HCT116 (cell line): ENCODE measurements at regions not wholly inside any gene's neighbourhood (a gene's known extent, or its start where the extent isn't known, plus 50 kb on each side); places are given as distances from the start of the nearest gene placed in this dataset.

ENCODE experiments used
- ATAC-seq: fragments of 200-7000 bp; cut with Tn5 transposase; 2 replicates; pipeline ENCODE4 v1.9.1; 2020; ENCODE audit warnings: mild to moderate bottlenecking, moderate library complexity
- BruUV-seq: library from RNA; stranded (reverse); fragments of 400-500 nt; replicated peaks from 2 replicates; lab custom pipeline; 2021; lab: Mats Ljungman, UMichigan
- CTCF ChIA-PET: fragments of 300-600 bp; sonication (Branson Sonifier 250); formaldehyde crosslinking; loops from one replicate; lab custom pipeline; 2021; ENCODE audit warnings: antibody characterized with exemption; lab: Charles Lee
- POLR2A ChIA-PET: fragments of 300-600, 350-600 bp; sonication (Branson Sonifier 250); formaldehyde crosslinking; loops from one replicate; lab custom pipeline; 2021; ENCODE audit warnings: antibody characterized with exemption; lab: Charles Lee
- RAD21 ChIA-PET, 2 experiments: fragments of 300-600 bp; sonication (Branson Sonifier 250); formaldehyde crosslinking; loops; one replicate each; lab custom pipeline; 2023; ENCODE audit warnings: low total read pairs in 2 of 2; ENCODE audit not compliant: uncharacterized antibody in 2 of 2, unreplicated experiment in 2 of 2, low non-redundant PET in 1 of 2; lab: Charles Lee
- DNase-seq: peaks from one replicate; pipeline ENCODE4 v3.0.0-alpha.2; 2010; ENCODE audit warnings: low read depth, low spot score
- H2AFZ ChIP-seq: fragments of 200-600 bp; shearing (Covaris generic), sonication (generic); 2 replicates; pipeline ENCODE4 v1.6.1; 2017; ENCODE audit warnings: low read depth, mixed run types, mixed read lengths, antibody characterized with exemption, low read length; ENCODE audit not compliant: poor library complexity, severe bottlenecking
- H3K27ac ChIP-seq: 2 replicates; pipeline ENCODE4 v1.5.1; 2012; ENCODE audit warnings: low read depth, low read length
- H3K27me3 ChIP-seq: fragments of 200-600 bp; sonication (generic); 2 replicates; pipeline ENCODE4 v1.6.1; 2016; ENCODE audit warnings: mixed run types, low read length, mixed read lengths; ENCODE audit not compliant: insufficient read depth
- H3K36me3 ChIP-seq, 2 experiments: fragments of 200-500 bp in 1 of 2; fragments of 200-600 bp in 1 of 2; sonication (Bioruptor generic) in 1 of 2; sonication (generic) in 1 of 2; 2 replicates each; pipeline versions ENCODE4 v1.5.1 to v1.6.1; 2014 to 2016; ENCODE audit warnings: low read length in 2 of 2, inconsistent platforms in 1 of 2, mixed read lengths in 1 of 2, mixed run types in 1 of 2; ENCODE audit not compliant: insufficient read depth in 2 of 2, control insufficient read depth in 1 of 2
- H3K4me1 ChIP-seq, 2 experiments: fragments of 200-600 bp in 1 of 2; sonication (generic) in 1 of 2; 2 replicates each; pipeline versions ENCODE4 v1.5.1 to v1.6.1; 2012 to 2017; ENCODE audit warnings: low read length in 2 of 2, inconsistent platforms in 1 of 2, mild to moderate bottlenecking in 1 of 2, mixed read lengths in 1 of 2, mixed run types in 1 of 2, moderate library complexity in 1 of 2; ENCODE audit not compliant: insufficient read depth in 2 of 2, control insufficient read depth in 1 of 2
- H3K4me2 ChIP-seq: fragments of 200-600 bp; sonication (generic); 2 replicates; pipeline ENCODE4 v1.6.1; 2017; ENCODE audit warnings: mixed run types, low read length, mixed read lengths
- H3K4me3 ChIP-seq, 2 experiments: fragments of 200-600 bp in 1 of 2; sonication (generic) in 1 of 2; replicated peaks in 1 of 2; 2 replicates each; pipeline ENCODE4 v1.5.1; 2011 to 2016; ENCODE audit warnings: low read length in 2 of 2, control low read depth in 1 of 2, low read depth in 1 of 2, mild to moderate bottlenecking in 1 of 2, mixed read lengths in 1 of 2, mixed run types in 1 of 2
- H3K79me2 ChIP-seq: fragments of 200-600 bp; sonication (generic); 2 replicates; pipeline ENCODE4 v1.6.1; 2017; ENCODE audit warnings: mild to moderate bottlenecking, mixed run types, low read length, moderate library complexity, mixed read lengths; ENCODE audit not compliant: insufficient read depth
- H3K9ac ChIP-seq: fragments of 200-600 bp; sonication (generic); 2 replicates; pipeline ENCODE4 v1.6.1; 2016; ENCODE audit warnings: low read length, mixed read lengths
- H3K9me2 ChIP-seq: fragments of 200-600 bp; sonication (generic), shearing (Covaris generic); 2 replicates; pipeline ENCODE4 v1.6.1; 2017; ENCODE audit warnings: mixed run types, mild to moderate bottlenecking, moderate library complexity; ENCODE audit not compliant: insufficient read depth
- H3K9me3 ChIP-seq, 2 experiments: fragments of 200-500 bp in 1 of 2; fragments of 200-600 bp in 1 of 2; sonication (Bioruptor generic) in 1 of 2; sonication (generic) in 1 of 2; 2 replicates each; pipeline ENCODE4 v1.6.1; 2014 to 2017; ENCODE audit warnings: low read length in 2 of 2, mixed read lengths in 2 of 2, inconsistent platforms in 1 of 2, low read depth in 1 of 2, mild to moderate bottlenecking in 1 of 2, mixed run types in 1 of 2, moderate library complexity in 1 of 2; ENCODE audit not compliant: control insufficient read depth in 1 of 2, insufficient read depth in 1 of 2
- H4K20me1 ChIP-seq: fragments of 200-600 bp; sonication (generic), shearing (Covaris generic); 2 replicates; pipeline ENCODE4 v1.6.1; 2017; ENCODE audit warnings: mixed run types, mild to moderate bottlenecking, moderate library complexity; ENCODE audit not compliant: insufficient read depth
- CBX3 ChIP-seq: IDR thresholded peaks from 2 replicates; pipeline ENCODE4 v1.6.1; 2012; ENCODE audit warnings: low read depth
- CEBPB ChIP-seq: IDR thresholded peaks from 2 replicates; pipeline ENCODE4 v1.6.1; 2012; ENCODE audit warnings: low read depth
- ELF1 ChIP-seq: IDR thresholded peaks from 2 replicates; pipeline ENCODE4 v1.6.1; 2012; ENCODE audit warnings: low read depth, borderline replicate concordance
- EZH2 ChIP-seq: fragments of 200-600 bp; sonication (generic); IDR thresholded peaks from 2 replicates; pipeline ENCODE4 v1.6.1; 2017; ENCODE audit warnings: antibody characterized with exemption, mixed run types
- JUND ChIP-seq: IDR thresholded peaks from 2 replicates; pipeline ENCODE4 v1.6.1; 2012
- MAX ChIP-seq: IDR thresholded peaks from 2 replicates; pipeline ENCODE4 v1.6.1; 2012
- POLR2A ChIP-seq: IDR thresholded peaks from 2 replicates; pipeline ENCODE4 v1.7.0; 2011; ENCODE audit warnings: borderline replicate concordance; ENCODE audit not compliant: insufficient read depth, insufficient read length; ENCODE audit errors: extremely low read depth
- POLR2AphosphoS5 ChIP-seq: IDR thresholded peaks from 2 replicates; pipeline ENCODE4 v1.6.1; 2011; ENCODE audit warnings: mild to moderate bottlenecking, low read depth, low read length, moderate library complexity
- RAD21 ChIP-seq: IDR thresholded peaks from 2 replicates; pipeline ENCODE4 v1.6.1; 2012; ENCODE audit warnings: low read depth, mild to moderate bottlenecking
- REST ChIP-seq: IDR thresholded peaks from 2 replicates; pipeline ENCODE4 v1.6.1; 2012; ENCODE audit warnings: low read depth
- ZFX ChIP-seq: fragments of 450-650 bp; IDR thresholded peaks from 2 replicates; pipeline ENCODE4 v1.6.1; 2017
- ZNF274 ChIP-seq: fragments of 200-500 bp; sonication (Bioruptor generic); IDR thresholded peaks from 2 replicates; pipeline ENCODE4 v1.6.1; 2014; ENCODE audit warnings: mild to moderate bottlenecking, low read depth, low read length, inconsistent platforms
- intact Hi-C: fragments of 100-400 bp; cut with micrococcal nuclease; formaldehyde crosslinking; loops from 2 replicates; pipeline ENCODE4 v1.10.0; 2022
- TF ChIP-seq, protein P1 (sequence below): IDR thresholded peaks from 2 replicates; pipeline ENCODE4 v1.6.1; 2012
- TF ChIP-seq, protein P2 (sequence below): IDR thresholded peaks from 2 replicates; pipeline ENCODE4 v1.6.1; 2011; ENCODE audit warnings: mild to moderate bottlenecking, low read length, moderate library complexity; ENCODE audit not compliant: insufficient replicate concordance; ENCODE audit errors: extremely low read depth

DNA sequence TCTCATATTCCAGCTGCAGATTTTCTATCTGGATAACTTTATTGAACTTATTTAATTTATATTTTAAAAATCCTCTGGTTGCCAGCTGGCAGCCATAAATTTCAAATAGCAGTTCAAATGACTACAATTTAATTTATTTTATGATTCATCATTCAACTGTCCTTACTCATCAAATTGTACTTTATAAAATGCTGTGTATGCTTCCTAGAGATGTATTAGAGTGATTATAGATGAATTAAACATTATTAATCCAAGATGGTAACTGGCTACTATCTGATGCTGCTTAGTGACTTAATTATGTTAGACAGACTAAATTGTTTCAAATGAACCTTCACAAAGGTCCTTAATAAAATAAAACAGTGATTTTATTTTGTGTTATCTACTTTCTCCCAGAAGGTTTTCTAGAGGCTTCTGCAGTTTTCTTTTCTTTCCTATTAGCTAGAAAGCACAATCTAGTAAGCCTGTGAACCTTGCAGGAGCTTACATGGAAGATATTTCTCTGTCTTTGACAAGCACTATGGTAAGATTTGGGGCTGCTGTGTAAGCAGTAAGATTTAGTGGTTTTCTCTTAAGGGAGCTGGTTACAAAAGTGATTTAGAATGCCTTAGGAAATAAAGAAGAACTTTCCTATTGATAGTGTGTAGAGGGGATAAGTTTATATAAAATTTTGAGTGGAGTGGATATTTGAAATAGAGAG lies 322.3 kb downstream of the FSIP2 start:
- no peaks in the 10 kb centered on the region for H3K9me3 ChIP-seq
- TF ChIP-seq RAD21, result no peak
- no peak for TF ChIP-seq CBX3
- no peak for TF ChIP-seq POLR2A
- no peak for TF ChIP-seq REST
- TF ChIP-seq, all 23 proteins: peak for 0
- no TSS peak for BruUV-seq
- RAD21 ChIA-PET, result no interaction called here
- Histone ChIP-seq H3K27ac (no peak overlapping the region), H3K4me3 (no peak overlapping the region), H3K9me2 (no peaks in the 10 kb centered on the region), H4K20me1 (no peaks in the 10 kb centered on the region), H3K79me2 (no peaks in the 10 kb centered on the region), H3K9ac (no peak overlapping the region), H2AFZ (no peak overlapping the region), H3K4me2 (no peak overlapping the region), H3K4me1 (no peaks in the 10 kb centered on the region), H3K36me3 (no peaks in the 10 kb centered on the region), H3K27me3 (no peaks in the 10 kb centered on the region)
- POLR2A ChIA-PET, result no interaction called here
- DNase-seq (no peak), ATAC-seq (no peak)
- intact Hi-C loops, result no loop called here
- CTCF ChIA-PET, result no interaction called here

GRCh38 chr2:186064507-186064906 lies 325.9 kb downstream of the FSIP2 start:
- Histone ChIP-seq H3K27ac (no peak overlapping the region), H3K36me3 (no peaks in the 10 kb centered on the region), H3K27me3 (no peaks in the 10 kb centered on the region), H3K9ac (no peak overlapping the region), H4K20me1 (no peaks in the 10 kb centered on the region), H2AFZ (no peak overlapping the region), H3K9me2 (no peaks in the 10 kb centered on the region), H3K79me2 (no peaks in the 10 kb centered on the region), H3K9me3 (no peaks in the 10 kb centered on the region), H3K4me2 (no peak overlapping the region), H3K4me3 (no peak overlapping the region), H3K4me1 (no peaks in the 10 kb centered on the region)
- intact Hi-C loops, result no loop called here
- DNase-seq (no peak), ATAC-seq (no peak)
- no TSS peak for BruUV-seq
- CTCF ChIA-PET, result no interaction called here
- RAD21 ChIA-PET, result no interaction called here
- POLR2A ChIA-PET, result no interaction called here
- TF ChIP-seq JUND (no peak), POLR2AphosphoS5 (no peak), CEBPB (no peak), ELF1 (no peak), ZNF274 (no peak), ZFX (no peak), MAX (no peak), EZH2 (no peak), POLR2A (no peak)
- TF ChIP-seq, protein P1, sequence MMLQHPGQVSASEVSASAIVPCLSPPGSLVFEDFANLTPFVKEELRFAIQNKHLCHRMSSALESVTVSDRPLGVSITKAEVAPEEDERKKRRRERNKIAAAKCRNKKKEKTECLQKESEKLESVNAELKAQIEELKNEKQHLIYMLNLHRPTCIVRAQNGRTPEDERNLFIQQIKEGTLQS, result no peak
- TF ChIP-seq, protein P2, sequence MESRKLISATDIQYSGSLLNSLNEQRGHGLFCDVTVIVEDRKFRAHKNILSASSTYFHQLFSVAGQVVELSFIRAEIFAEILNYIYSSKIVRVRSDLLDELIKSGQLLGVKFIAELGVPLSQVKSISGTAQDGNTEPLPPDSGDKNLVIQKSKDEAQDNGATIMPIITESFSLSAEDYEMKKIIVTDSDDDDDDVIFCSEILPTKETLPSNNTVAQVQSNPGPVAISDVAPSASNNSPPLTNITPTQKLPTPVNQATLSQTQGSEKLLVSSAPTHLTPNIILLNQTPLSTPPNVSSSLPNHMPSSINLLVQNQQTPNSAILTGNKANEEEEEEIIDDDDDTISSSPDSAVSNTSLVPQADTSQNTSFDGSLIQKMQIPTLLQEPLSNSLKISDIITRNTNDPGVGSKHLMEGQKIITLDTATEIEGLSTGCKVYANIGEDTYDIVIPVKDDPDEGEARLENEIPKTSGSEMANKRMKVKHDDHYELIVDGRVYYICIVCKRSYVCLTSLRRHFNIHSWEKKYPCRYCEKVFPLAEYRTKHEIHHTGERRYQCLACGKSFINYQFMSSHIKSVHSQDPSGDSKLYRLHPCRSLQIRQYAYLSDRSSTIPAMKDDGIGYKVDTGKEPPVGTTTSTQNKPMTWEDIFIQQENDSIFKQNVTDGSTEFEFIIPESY, result no peak
